Gastrocnemius medialis (tissue), 4 donors: ENCODE measurements at regions not wholly inside any gene's neighbourhood (a gene's known extent, or its start where the extent isn't known, plus 50 kb on each side); places are given as distances from the start of the nearest gene placed in this dataset.

ENCODE experiments used
- ATAC-seq, 2 donors: fragments of 150-250 bp; one replicate each; pipeline ENCODE4 v1.9.1; 2016
- DNase-seq, 2 donors: peaks; one replicate each; pipeline ENCODE4 v3.0.0-alpha.2; 2019
- H3K27ac ChIP-seq, 4 donors: fragments of 200-600 bp; sonication (generic); 1 replicate in 1 of 4; 2 replicates in 3 of 4; pipeline ENCODE4 v1.5.1; 2016 to 2018; ENCODE audit warnings: mild to moderate bottlenecking in 2 of 4, moderate library complexity in 1 of 4
- H3K27me3 ChIP-seq, 3 donors: fragments of 200-600 bp; sonication (generic) in 2 of 3; 1 replicate in 1 of 3; 2 replicates in 2 of 3; pipeline versions ENCODE4 v1.5.1 to v1.6.0; 2016 to 2019; ENCODE audit warnings: mild to moderate bottlenecking in 1 of 3, moderate library complexity in 1 of 3
- H3K36me3 ChIP-seq, 2 donors: fragments of 200-600 bp; sonication (generic) in 1 of 2; one replicate each; pipeline ENCODE4 v1.5.1; 2017 to 2018
- H3K4me1 ChIP-seq, 2 donors: fragments of 200-600 bp; sonication (generic) in 1 of 2; one replicate each; pipeline ENCODE4 v1.5.1; 2016 to 2017; ENCODE audit warnings: mild to moderate bottlenecking in 2 of 2
- H3K4me3 ChIP-seq, 4 donors: fragments of 200-600 bp; sonication (generic) in 3 of 4; 1 replicate in 1 of 4; 2 replicates in 3 of 4; pipeline ENCODE4 v1.5.1; 2016 to 2019; ENCODE audit warnings: mild to moderate bottlenecking in 2 of 4
- H3K9me3 ChIP-seq, 3 donors: fragments of 200-600 bp; sonication (generic) in 2 of 3; 1 replicate in 1 of 3; 2 replicates in 2 of 3; pipeline ENCODE4 v1.5.1; 2016 to 2019
- POLR2A ChIP-seq, 2 donors: fragments of 450-650 bp; IDR thresholded peaks; one replicate each; pipeline ENCODE4 v1.6.1; 2017; ENCODE audit warnings: antibody characterized with exemption in 2 of 2, mild to moderate bottlenecking in 2 of 2, moderate library complexity in 2 of 2
- in situ Hi-C, 4 donors: fragments of 200-750 bp; cut with MboI; loops; one replicate each; pipeline versions ENCODE4 v1.15.0 to v1.8.0; 2017; ENCODE audit warnings: low sequenced_read_pairs in 4 of 4
- intact Hi-C: fragments of 100-400 bp; cut with DNase I; formaldehyde crosslinking; loops from one replicate; pipeline ENCODE4 v1.15.1; 2023; ENCODE audit warnings: low total_unique reads
- TF ChIP-seq, protein P1 (sequence below), 5 experiments: fragments of 450-650 bp in 3 of 5; fragments of 200-600 bp in 2 of 5; sonication (generic) in 2 of 5; IDR thresholded peaks in 4 of 5; conservative IDR thresholded peaks in 1 of 5; 1 replicate in 4 of 5; 2 replicates in 1 of 5; pipeline ENCODE4 v1.5.1; 2016 to 2019; ENCODE audit warnings: antibody characterized with exemption in 5 of 5, mild to moderate bottlenecking in 3 of 5, moderate library complexity in 3 of 5

GRCh38 chr22:49712195-49712791 lies 115.4 kb downstream of the BRD1 start:
- H3K27ac ChIP-seq = no peak overlapping the region
- peaks cover 0 to 4% (median 0%) of the 10 kb centered on the region in 3 donors for H3K9me3 ChIP-seq
- no peaks in the 10 kb centered on the region for H3K36me3 ChIP-seq
- H3K27me3 ChIP-seq = peaks cover 0 to 14% (median 3%) of the 10 kb centered on the region in 3 donors
- no peak for TF ChIP-seq POLR2A (IDR thresholded peaks at IDR 0.05)
- TF ChIP-seq, protein P1, sequence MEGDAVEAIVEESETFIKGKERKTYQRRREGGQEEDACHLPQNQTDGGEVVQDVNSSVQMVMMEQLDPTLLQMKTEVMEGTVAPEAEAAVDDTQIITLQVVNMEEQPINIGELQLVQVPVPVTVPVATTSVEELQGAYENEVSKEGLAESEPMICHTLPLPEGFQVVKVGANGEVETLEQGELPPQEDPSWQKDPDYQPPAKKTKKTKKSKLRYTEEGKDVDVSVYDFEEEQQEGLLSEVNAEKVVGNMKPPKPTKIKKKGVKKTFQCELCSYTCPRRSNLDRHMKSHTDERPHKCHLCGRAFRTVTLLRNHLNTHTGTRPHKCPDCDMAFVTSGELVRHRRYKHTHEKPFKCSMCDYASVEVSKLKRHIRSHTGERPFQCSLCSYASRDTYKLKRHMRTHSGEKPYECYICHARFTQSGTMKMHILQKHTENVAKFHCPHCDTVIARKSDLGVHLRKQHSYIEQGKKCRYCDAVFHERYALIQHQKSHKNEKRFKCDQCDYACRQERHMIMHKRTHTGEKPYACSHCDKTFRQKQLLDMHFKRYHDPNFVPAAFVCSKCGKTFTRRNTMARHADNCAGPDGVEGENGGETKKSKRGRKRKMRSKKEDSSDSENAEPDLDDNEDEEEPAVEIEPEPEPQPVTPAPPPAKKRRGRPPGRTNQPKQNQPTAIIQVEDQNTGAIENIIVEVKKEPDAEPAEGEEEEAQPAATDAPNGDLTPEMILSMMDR (IDR thresholded peaks at IDR 0.05 in 4 of 5, conservative IDR thresholded peaks at IDR 0.05 in 1 of 5) = no peak
- ATAC-seq (no peak), DNase-seq (no peak)
- in situ Hi-C loops = no loop called here
- H3K4me3 ChIP-seq = no peak overlapping the region
- no peaks in the 10 kb centered on the region for H3K4me1 ChIP-seq
- intact Hi-C loops = no loop called here

DNA sequence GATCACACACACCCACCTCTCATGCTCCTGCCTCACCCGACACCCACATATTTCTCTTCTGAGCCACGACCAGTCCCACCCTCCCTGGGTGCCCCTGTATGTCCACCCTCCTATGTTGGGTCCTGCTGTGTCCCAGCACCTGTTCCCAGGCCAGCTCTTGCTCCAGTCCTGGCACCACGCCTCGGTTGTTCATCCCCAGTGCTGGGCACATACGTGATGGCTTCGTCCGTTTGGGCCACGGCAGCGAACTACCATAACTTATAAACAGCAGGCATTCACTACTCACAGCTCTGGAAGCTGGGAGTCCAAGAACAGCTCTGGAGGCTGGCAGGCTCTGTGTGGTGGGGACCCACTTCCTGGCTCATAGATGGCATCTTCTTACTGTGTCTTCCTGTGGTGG lies 116.9 kb downstream of the BRD1 start:
- intact Hi-C loops = no loop called here

GRCh38 chr22:49709464-49709863 lies 118.2 kb downstream of the BRD1 start:
- no peak for DNase-seq
- intact Hi-C loops (no loop called here), in situ Hi-C loops (no loop called here)
- Histone ChIP-seq H3K27me3 (peaks cover 6 to 30% (median 8%) of the 10 kb centered on the region in 3 donors), H3K4me1 (no peaks in the 10 kb centered on the region), H3K36me3 (no peaks in the 10 kb centered on the region), H3K9me3 (peaks cover 0 to 4% (median 0%) of the 10 kb centered on the region in 3 donors), H3K27ac (no peak overlapping the region), H3K4me3 (no peak overlapping the region)
- TF ChIP-seq, protein P1 (IDR thresholded peaks at IDR 0.05 in 4 of 5, conservative IDR thresholded peaks at IDR 0.05 in 1 of 5) = no peak
- TF ChIP-seq POLR2A (IDR thresholded peaks at IDR 0.05) = no peak
- no peak for ATAC-seq

More for the DNA sequence above, 116.9 kb downstream of the BRD1 start:
- no peak for ATAC-seq
- peaks cover 0 to 20% (median 3%) of the 10 kb centered on the region in 3 donors for H3K27me3 ChIP-seq
- in situ Hi-C loops = no loop called here
- no peaks in the 10 kb centered on the region for H3K36me3 ChIP-seq
- no peak overlapping the region for H3K27ac ChIP-seq
- DNase-seq = no peak
- TF ChIP-seq, protein P1 (IDR thresholded peaks at IDR 0.05 in 4 of 5, conservative IDR thresholded peaks at IDR 0.05 in 1 of 5) = no peak
- H3K9me3 ChIP-seq = peaks cover 0 to 4% (median 0%) of the 10 kb centered on the region in 3 donors
- H3K4me1 ChIP-seq = no peaks in the 10 kb centered on the region
- no peak overlapping the region for H3K4me3 ChIP-seq

DNA sequence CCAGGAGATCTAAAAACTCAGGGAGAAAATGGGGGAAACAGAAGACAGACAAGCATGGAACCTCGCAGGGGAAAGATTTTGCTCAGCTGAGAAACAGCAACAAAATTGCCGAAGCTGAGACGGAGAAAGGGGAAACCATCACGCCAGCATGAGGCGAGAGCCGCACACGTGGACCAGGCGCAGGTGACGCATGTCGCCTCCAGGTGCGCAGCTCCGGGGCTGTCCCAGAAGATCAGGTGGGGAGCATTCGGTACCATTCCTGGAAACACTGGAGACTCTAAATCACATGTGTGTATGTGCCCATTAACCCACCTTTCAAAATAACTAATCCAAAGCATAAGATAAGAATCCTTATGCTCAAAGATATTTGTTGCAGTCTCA lies 121.7 kb downstream of the BRD1 start:
- DNase-seq (no peak), ATAC-seq (no peak)
- Histone ChIP-seq H3K4me3 (no peak overlapping the region), H3K27ac (no peak overlapping the region), H3K27me3 (peaks cover 14 to 52% (median 14%) of the 10 kb centered on the region in 3 donors), H3K9me3 (peaks cover 0 to 19% (median 0%) of the 10 kb centered on the region in 3 donors), H3K36me3 (no peaks in the 10 kb centered on the region), H3K4me1 (no peaks in the 10 kb centered on the region)
- intact Hi-C loops (no loop called here), in situ Hi-C loops (no loop called here)
- no peak for TF ChIP-seq POLR2A (IDR thresholded peaks at IDR 0.05)
- TF ChIP-seq, protein P1 (IDR thresholded peaks at IDR 0.05 in 4 of 5, conservative IDR thresholded peaks at IDR 0.05 in 1 of 5) = no peak
